ENCODE measurements at regions not wholly inside any gene's neighbourhood (a gene's known extent, or its start where the extent isn't known, plus 50 kb on each side); places are given as distances from the start of the nearest gene placed in this dataset.
A peak's percentile ranks its signal among the peaks of the same experiment; 100 is the strongest.

DNA sequence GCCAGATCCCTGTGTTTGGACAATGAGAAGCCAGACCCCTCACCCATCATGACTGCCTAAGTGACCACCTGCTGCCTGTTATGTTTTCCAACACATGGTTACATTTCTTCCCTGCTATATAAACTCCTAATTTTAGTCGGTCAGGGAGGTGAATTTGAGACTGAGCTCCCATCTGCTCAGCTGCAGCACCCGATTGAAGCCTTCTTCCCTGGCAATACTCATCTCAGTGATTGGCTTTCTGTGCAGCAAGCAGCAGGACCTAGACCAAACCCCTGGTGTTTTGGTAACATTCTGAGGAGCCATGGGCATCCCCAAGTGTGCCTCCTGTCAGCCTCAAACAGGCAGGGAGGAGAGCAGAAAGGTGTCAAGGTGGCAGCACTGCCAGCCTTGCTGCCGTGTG, 141.2 kb downstream of the CD8B2 start:
- DNase-seq, result no peak

DNA sequence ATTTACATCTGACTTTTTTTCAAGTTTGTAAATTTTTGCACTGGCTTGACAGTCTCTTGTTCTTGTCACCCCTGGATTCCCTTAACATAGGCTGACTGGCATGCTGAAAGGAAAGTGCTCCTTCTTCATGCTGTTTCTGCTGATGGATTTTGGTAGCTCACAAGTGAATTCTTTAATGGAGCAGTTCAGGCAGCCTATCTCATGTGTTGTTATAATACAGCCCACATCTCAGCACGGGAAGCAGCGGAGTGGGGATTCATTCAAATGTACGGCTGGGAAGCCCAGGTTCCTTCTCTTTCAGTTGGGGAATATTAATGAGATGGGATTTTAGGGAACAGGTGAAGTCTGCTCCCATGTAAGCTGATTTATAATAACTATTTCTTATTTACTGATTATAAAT, 142.8 kb downstream of the CD8B2 start:
- DNase-seq, result no peak

DNA sequence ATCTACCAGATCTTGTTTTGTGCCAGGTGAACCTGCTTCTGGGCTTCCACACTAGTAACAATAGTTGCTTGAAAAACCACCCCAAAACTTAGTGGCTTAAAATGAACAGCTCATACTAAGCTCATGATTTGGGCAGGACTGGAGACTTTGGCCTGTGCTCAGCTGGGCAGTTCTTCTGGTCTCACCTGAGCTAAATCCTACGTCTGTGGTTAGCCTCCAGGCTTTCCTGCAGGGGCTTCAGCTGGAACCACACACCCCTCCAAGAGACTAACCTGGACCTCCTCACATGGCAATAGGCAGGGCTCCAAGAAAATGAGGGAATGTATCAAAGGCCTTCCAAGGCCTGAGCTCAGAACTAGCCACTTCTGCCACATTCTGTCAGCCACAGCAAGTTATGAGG, 144.1 kb downstream of the CD8B2 start:
- DNase-seq, result no peak

DNA sequence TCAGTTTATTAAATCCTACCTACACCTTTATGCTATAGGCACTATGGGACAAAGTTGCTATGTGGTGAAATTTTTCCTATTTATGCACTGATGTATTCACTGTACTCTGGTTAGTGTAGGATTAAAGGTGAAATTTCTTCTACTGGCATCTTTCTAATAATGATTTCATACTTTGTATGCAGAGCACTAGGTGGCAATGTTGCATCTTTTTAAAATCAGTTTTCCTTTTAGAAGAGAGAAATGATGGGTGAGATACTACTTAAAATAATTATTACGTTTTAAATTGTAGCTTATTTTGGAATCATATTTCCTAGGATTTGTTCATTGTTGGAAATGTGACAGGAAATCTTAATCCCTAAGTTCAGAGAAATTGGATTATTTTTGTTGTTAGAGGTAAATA, 150.9 kb downstream of the CD8B2 start:
- DNase-seq, result peak in 1 of 56 donors; percentile 3

DNA sequence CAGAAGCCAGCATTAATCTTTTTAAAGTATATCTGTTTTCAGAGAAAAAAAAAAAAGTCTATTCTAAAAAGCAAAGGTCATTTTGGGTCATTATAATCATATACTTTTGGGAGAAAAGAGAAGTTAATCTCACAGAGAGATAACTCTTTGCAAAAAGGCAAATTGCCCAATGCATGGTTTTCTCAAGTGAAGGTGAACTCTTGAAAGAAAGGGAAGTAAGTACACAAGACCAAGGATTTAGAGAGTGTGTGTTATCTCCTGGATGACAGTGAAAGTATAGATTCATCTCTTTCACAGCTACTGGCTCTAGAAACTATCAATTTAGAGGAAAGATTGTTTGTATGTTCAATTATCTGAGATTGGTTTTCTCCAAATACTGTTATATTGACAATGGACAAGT, 151.4 kb downstream of the CD8B2 start:
- no peak for DNase-seq

DNA sequence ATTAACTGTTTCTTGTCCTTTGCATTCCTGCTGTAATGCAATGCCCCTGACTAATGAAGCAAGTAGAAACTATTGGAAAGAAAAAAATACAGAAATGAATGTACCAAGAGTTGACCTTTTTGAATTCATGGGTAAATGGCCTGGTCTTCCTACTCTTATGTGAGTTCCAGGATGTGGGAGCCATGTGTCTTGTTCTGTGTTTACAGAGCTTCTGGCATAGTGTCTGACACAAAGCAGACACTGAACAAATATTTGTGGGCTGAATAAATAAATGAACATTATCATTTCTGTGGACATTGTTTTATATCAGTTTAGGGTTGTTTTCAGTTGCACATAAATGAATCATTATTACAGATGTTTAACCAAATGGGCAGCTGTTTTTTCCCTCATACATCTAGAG, 155.5 kb downstream of the CD8B2 start:
- DNase-seq, result no peak

DNA sequence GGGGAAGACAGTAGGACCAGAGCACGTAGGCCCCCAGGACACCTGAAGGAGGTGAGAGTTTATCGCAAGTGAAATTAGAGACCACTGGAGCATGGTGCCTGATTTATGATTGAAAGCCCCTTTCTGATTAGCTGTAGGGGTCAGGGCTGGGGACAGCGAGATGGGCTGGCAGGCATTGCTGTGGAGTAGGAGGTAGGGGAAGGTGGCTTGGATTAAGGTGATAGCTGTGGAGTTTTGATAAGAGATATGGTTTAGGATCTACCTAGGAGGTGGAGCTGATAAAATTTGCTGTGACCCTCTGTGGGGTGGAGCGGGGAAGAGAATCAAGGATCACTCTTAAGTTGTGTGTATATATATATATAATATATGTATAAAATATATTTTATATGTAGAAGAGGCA, 157.5 kb downstream of the CD8B2 start:
- no peak for DNase-seq

DNA sequence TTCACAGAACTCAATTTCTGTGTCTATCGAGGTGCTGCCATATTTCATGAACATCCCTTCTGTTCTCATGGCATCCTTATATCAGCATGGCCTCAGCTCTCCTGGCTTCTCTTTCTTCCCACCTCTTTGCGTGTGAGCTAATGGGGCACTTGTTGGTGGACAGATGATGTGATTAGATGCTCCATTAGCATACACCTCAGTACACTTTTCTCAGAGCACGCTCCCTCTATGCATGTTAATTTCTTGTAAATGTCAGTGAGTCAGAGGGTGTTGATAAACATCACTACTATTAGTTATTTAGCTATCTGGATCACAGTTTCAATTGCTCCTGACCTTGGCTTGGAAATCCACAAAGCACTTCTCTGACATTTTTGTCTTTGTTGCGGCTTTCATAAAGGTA, 159.4 kb downstream of the CD8B2 start:
- DNase-seq, result no peak

DNA sequence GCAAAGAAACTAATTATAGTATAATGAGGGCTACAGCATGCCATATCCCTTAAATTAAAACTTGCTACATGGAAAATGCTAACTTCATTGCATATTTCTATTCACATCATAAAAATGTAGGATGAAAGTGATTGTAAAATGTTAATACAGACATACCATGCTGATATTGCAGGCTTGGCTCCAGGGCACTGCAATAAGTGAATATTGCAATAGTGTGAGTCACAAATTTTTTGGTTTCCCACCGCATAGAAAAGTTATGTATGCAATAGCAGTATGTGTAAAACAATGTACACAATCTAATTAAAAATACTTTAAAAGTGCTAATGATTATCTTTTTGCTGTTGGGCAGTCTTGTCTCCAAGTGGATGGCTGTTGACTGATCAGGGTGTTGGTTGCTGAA, 162.1 kb downstream of the CD8B2 start:
- DNase-seq, result no peak

DNA sequence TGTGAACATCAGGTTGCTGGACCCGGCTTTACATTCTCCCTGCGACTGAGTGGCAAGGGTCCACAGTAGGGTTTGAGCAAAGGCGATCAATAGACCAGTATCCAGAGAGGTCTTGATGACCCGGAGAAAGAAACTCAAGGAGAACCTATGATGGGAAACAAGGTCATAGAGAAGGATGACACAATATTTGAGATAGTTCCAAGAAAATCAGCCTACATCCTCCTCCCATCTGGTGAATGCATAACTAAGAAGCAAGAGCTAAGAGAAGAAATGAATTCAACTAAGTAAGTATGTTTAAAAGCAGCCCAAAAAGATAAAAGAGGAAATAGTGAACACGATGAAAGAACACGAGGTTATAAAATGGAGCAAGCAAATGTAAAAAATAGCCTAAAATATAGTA, 166.3 kb downstream of the CD8B2 start:
- no peak for DNase-seq

DNA sequence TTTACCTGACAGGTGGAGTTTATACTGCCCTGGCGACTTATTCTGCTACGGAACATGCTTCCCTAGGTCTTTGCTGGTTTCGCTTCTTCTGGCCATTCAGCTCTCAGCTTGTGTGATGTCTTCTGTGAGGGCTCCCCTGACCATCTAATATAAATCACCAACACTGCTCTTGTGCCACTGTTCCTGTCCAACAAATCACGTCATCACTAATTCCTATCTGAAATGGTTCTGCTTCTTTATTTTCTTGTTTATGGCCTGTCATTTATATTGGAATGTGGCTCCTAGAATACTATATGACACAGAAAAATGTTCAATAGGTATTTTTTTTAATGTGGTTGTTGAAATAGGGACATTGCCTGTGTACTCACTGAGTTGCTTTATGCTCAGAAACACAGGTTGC, 171.5 kb downstream of the CD8B2 start:
- no peak for DNase-seq

DNA sequence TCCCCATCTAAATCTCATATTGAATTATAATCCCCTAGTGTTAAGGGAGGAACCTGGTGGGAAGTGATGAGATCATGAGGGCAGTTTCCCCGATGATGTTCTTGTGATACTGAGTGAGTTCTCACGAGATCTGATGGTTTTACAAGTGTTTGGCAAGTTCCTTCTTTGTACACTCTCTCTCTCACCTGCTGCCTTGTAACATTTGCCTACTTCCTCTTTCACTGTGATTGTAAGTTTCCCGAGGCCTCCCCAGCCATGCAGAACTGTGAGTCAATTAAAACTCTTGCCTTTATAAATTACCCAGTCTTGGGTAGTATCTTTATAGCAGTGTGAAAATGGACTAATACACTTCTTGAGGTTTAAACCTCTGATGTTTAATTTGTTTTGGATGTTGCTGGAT, 177.5 kb downstream of the CD8B2 start:
- DNase-seq, result no peak

DNA sequence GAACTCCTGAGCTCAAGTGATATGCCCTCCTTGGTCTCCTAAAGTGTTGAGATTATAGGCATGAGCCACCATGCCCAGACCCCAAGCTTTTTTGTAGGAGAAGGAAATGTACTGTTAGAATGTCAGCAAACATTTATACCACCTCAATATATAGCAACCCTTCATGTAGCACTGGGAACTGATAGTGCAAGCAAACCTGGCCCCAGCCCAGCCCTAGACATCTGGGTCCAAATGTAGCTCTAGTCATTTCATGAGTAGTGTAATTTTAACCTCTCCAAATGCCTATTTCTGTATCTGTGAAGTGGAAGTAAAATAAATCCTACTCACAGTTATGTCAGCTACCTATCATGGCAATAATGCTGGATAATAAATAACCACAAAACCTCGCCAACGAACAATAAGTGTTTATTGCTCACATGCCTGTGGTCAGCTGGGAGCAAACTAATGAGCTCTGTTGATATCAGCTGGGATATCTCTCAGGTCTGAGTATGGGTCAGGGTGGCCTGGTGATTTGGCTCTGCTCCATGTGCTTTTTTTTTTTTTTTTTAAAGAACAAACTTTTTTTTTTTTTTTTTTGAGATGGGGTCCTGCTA, 180.4 kb downstream of the CD8B2 start:
- DNase-seq, result no peak

DNA sequence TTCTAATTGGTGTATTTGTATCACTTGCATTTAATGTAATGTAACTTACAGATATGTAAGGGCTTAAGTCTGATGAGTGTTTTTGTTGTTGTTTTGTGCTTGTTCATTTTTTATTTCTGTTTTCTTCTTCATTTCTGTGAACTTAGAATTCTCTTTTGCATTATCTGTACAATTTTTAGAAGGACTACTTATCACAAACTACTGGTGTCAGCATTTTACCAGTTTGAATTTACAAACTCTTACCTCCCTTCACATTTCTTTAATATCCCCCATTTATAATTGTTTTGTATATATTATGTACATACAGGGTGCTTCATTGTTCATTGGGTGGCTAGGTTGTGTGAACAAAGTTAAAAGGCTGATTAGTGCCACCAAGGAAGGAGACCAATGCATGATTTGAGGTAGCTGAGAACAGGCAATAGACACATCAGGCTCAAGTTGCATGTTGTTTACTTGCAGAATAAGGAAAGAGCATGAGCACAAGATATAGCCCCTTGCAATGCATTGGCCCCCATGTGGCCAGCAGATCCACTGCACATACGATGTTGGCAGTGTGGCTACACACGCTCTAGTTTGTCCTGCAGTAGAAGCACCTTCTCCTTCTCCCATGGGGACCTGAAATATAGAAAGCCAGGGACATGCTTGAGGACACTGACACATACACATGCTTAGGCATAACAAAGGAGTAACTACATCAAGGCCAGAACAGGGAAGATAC, 198.2 kb downstream of the CD8B2 start:
- no peak for DNase-seq

DNA sequence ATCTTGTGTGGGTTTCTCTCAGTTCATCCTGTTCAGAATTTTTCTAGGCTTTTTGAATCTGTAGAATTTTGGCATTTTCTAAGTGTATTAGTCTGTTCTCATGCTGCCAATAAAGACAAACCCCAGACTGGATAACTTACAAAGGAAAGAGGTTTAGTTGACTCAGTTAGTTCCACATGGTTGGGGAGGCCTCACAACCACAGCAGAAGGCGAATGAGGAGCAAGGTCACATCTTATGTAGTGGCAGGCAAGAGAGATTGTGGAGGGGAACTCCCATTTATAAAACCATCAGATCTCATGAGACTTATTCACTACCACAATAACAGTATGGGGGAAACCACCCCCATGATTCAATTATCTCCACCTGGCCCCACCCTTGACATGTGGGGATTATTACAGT, 199.2 kb downstream of the ST6GAL2 start:
- DNase-seq, result no peak

DNA sequence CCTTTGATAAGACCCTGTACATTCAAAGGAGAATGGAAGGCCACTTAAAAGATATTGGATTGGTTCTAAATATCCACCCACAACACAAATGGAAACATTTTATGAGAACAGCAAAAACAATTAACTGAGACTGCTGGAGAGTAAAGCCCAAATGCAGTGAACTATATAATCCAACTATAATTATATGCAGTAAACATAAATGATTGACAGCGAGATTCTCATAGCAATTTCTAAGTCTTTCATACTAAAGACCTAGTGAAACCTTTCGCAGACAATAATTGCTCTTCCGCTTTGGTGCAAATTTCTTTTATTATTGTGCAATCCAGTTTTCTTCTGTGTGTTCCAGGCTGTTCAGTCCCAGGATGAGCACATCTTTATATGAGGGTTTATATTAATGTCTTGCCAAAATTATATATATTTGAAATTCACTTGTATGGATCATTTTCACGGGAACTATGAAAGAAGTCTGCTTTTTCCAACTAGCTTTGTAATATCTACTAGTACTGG, 190.9 kb downstream of the ST6GAL2 start:
- no peak for DNase-seq

DNA sequence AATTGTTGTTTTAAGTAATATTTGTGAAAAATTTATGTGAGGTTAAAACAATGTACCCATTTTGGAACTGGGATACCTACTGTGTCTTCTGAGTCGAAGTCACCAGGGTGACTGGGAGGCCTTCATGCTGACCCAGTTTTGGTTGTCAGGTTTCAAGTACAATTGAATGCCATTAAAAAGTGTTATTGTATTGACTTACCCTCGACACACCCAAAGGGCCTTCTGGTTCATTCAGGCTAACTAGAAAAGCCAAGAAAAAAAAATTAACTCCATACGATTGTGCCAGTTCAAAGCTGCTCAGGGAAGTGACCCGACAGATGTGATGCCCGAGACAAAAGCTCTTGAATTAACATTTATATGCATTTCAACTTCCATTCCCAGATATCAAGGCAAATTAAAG, 190.0 kb downstream of the ST6GAL2 start:
- no peak for DNase-seq

DNA sequence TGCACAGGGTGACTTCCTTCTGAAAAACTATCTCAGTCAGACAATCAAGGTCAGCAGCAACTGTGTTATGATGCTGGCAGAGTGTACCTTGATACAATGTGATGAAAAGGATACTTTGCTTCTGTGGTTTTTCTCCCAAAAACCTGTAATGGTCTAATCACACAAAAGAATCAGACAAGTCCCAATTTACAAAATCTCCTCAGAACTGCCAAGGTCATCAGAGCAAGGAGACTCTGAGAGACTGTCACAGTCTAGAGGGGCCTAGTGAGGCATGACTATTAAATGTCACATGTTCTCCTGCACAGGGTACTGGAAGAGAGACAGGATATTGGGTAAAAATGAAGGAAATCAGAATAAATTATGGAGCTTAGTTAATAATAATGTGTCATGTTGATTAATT, 185.4 kb downstream of the ST6GAL2 start:
- DNase-seq, result no peak

DNA sequence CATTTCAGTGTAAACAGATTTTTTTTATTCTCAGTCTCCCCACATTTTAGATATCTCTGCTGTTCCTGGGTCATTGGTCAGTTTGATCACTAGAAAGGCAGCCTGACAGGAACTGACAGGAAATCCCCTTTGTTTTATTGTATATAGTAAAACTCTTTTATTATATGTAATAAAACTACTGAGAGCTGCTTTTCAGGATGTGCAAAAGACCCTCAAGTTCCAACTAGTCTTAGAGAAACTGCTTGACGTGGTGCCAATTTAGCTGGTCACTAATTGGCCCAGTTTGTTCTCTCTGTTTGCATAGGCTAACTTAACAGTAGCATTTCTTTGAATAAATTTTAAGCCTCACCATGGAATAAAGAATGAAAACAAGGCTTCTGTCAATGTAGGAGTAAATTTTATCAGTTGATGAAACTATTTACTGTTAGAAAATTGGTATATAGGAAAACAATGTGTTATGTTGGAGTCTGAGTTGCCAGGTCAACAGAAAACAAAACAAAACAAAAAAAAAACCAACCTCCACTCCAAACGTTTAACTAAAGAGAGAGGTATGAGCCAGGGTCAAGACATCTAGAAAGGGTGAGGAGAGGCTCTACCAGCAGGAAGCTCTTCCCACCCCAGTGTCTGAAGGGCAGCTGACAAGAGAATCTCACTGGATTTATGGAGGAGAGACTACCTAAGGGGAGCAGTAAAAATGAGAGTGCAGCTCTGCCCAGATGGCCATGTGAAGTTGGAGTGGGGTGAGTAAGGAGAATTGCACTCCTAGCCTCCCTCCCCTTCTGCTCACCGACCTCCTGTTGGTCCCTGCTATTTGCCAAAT, 184.6 kb downstream of the ST6GAL2 start:
- no peak for DNase-seq

DNA sequence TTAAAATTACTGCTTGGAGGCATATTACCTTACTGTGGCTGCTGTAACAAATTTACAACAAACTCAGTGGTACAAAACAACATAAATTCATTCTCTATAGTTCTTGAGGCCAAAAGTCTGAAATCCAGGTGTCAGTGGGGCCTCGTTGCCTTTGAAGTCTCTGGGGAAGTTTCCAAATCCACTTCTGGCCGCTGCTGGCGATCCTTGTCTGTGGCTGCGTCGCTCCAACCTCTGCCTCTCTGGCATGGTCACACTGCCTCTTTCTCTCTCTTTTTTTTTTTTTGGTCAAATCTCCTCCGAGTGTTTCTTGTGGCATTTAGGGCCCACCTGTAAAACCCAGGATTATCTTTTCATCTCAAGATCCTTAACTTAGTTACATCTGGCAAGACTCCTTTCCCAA, 182.8 kb downstream of the ST6GAL2 start:
- no peak for DNase-seq

DNA sequence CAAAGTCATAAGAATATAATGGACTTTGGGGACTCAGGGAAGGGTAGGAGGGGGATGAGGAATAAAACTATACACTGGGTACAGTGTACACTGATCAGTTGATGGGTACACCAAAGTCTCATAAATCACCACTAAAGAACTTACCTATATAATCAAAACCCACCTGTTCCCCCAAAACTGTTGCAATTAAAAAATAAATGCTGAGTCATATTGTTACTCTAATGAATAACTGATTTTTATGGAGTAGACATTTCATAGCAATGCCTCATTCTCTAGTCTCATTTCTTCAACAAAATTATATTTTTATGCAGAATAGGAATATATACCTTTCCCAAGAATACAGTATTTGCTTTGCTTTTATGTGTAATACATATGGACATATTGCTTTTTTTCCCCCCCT, 181.2 kb downstream of the ST6GAL2 start:
- DNase-seq, result no peak

DNA sequence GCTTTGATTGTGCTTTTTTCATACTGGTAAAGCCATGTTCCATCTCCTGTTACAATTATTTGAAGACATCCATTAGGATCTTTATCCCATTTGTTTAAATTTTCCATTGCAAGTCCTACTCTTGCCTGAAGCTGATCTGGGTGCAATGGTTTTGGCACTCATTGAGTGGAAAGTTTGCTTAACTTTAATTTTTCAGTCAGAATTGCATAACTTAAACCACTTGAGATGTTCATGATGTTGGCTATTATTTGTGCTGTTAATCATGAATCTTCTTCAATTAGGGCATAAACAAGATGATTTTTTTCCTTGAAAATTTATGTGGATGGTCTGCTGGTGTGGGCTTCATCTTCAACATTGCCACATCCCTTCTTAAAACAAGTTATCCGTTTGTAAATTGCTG, 180.1 kb downstream of the ST6GAL2 start:
- no peak for DNase-seq

DNA sequence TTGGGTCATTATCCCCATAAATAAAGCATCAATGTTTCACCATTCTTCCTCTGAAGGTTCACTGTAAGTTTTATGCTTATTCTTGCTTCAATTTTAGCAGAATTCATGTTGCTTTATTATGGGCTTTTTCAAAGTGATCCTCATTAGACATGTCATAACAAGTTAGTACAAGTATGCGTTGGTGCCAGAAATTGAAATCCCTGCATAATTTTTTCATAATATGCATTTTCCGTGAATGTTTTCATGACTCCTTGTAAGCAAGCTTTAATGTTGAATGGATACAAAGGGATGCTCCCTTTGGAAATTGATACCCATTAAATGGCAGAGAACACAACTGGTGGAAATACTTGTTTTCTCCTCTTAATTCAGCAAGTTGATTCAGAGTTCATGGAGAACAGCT, 179.7 kb downstream of the ST6GAL2 start:
- DNase-seq, result no peak

Measured in amygdala (tissue), 56 donors.